Thyroid gland (tissue), 4 donors: ENCODE measurements at regions not wholly inside any gene's neighbourhood (a gene's known extent, or its start where the extent isn't known, plus 50 kb on each side); places are given as distances from the start of the nearest gene placed in this dataset.

Source experiments
- POLR2A ChIP-seq, 2 donors: fragments of 450-650 bp; IDR thresholded peaks; one replicate each; pipeline ENCODE4 v1.6.1; 2017; ENCODE audit warnings: antibody characterized with exemption in 2 of 2, mild to moderate bottlenecking in 2 of 2, moderate library complexity in 1 of 2
- TF ChIP-seq, protein P1 (sequence below), 6 experiments: fragments of 200-600 bp in 3 of 6; fragments of 450-650 bp in 3 of 6; sonication (generic) in 3 of 6; IDR thresholded peaks; one replicate each; pipeline ENCODE4 v1.5.1; 2016 to 2019; ENCODE audit warnings: antibody characterized with exemption in 6 of 6, mild to moderate bottlenecking in 2 of 6, inconsistent platforms in 1 of 6, moderate library complexity in 1 of 6

DNA sequence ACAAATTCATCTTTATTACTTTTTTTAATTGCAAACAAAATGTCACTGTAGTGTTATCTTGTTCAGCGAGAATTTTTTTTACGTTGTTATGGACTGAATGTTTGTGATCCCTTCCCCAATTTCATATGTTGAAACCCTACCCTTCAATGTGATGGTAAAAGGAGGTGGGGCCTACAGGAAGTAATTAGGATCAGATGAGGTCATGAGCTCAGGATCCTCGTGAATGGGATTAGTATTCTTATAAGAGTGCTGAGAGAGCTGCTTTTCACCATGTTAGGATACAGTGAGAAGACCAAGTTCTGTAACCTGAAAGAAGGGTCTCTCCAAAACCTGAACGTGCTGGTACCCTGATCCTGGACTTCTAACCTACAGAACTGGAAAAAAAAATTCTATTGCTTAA, 646.0 kb upstream of the TMPRSS15 start:
- TF ChIP-seq, protein P1, sequence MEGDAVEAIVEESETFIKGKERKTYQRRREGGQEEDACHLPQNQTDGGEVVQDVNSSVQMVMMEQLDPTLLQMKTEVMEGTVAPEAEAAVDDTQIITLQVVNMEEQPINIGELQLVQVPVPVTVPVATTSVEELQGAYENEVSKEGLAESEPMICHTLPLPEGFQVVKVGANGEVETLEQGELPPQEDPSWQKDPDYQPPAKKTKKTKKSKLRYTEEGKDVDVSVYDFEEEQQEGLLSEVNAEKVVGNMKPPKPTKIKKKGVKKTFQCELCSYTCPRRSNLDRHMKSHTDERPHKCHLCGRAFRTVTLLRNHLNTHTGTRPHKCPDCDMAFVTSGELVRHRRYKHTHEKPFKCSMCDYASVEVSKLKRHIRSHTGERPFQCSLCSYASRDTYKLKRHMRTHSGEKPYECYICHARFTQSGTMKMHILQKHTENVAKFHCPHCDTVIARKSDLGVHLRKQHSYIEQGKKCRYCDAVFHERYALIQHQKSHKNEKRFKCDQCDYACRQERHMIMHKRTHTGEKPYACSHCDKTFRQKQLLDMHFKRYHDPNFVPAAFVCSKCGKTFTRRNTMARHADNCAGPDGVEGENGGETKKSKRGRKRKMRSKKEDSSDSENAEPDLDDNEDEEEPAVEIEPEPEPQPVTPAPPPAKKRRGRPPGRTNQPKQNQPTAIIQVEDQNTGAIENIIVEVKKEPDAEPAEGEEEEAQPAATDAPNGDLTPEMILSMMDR (IDR thresholded peaks at IDR 0.05), result no peak
- no peak for TF ChIP-seq POLR2A (IDR thresholded peaks at IDR 0.05)
